H1 (cell line): ENCODE measurements at regions not wholly inside any gene's neighbourhood (a gene's known extent, or its start where the extent isn't known, plus 50 kb on each side); places are given as distances from the start of the nearest gene placed in this dataset.

Source experiments
- CTCF ChIA-PET: fragments of 300-600 bp; sonication (Branson Sonifier 250); formaldehyde crosslinking; loops from one replicate; lab custom pipeline; 2021; ENCODE audit not compliant: partially characterized antibody; lab: Charles Lee
- POLR2A ChIA-PET: fragments of 300-600 bp; sonication (Branson Sonifier 250); formaldehyde crosslinking; loops from one replicate; lab custom pipeline; 2021; ENCODE audit warnings: inconsistent platforms; ENCODE audit not compliant: partially characterized antibody; lab: Charles Lee
- DNase-seq, 2 experiments: peaks; one replicate each; pipeline versions ENCODE4 v3.0.0 to v3.0.0-alpha.2; 2010 to 2022; ENCODE audit warnings: low spot score in 2 of 2, low read depth in 1 of 2, mixed read lengths in 1 of 2
- FAIRE-seq: peaks from 2 replicates; lab custom pipeline; 2011; peaks lifted over from hg19 to GRCh38; lab: Jason Lieb, UNC
- H2AFZ ChIP-seq: 2 replicates; pipeline ENCODE4 v1.8.1; 2012; ENCODE audit warnings: low read length, inconsistent platforms
- H2AK5ac ChIP-seq: 2 replicates; pipeline ENCODE4 v1.6.1; 2013; ENCODE audit warnings: low read depth, low read length
- H2BK120ac ChIP-seq: replicated peaks from 2 replicates; pipeline ENCODE3; 2013; ENCODE audit warnings: low read depth, low read length, inconsistent platforms
- H2BK12ac ChIP-seq: 2 replicates; pipeline ENCODE4 v1.6.1; 2013; ENCODE audit warnings: low read depth, low read length
- H2BK15ac ChIP-seq: 2 replicates; pipeline ENCODE4 v1.6.1; 2013; ENCODE audit warnings: low read length
- H2BK20ac ChIP-seq: 2 replicates; pipeline ENCODE4 v1.6.1; 2013; ENCODE audit warnings: low read length
- H2BK5ac ChIP-seq: 2 replicates; pipeline ENCODE4 v1.6.1; 2013; ENCODE audit warnings: low read depth, low read length
- H3K14ac ChIP-seq: 2 replicates; pipeline ENCODE4 v1.6.1; 2013; ENCODE audit warnings: inconsistent platforms; ENCODE audit not compliant: insufficient read length
- H3K18ac ChIP-seq: 2 replicates; pipeline ENCODE4 v1.6.1; 2013; ENCODE audit warnings: low read length; ENCODE audit errors: extremely low read depth
- H3K23ac ChIP-seq: 2 replicates; pipeline ENCODE4 v1.6.1; 2013; ENCODE audit warnings: inconsistent platforms; ENCODE audit not compliant: insufficient read length
- H3K23me2 ChIP-seq: 2 replicates; pipeline ENCODE4 v1.6.1; 2013; ENCODE audit warnings: low read depth, low read length
- H3K27ac ChIP-seq: 2 replicates; pipeline ENCODE4 v1.6.1; 2011; ENCODE audit warnings: low read depth, low read length, inconsistent platforms
- H3K27me3 ChIP-seq, 4 experiments: replicated peaks in 1 of 4; 1 replicate in 1 of 4; 2 replicates in 3 of 4; pipeline versions ENCODE4 v1.6.1 to v1.8.1; 2011 to 2013; ENCODE audit warnings: low read length in 3 of 4, mild to moderate bottlenecking in 3 of 4, inconsistent platforms in 2 of 4, mixed read lengths in 2 of 4, moderate library complexity in 1 of 4; ENCODE audit not compliant: control insufficient read depth in 3 of 4, insufficient read depth in 3 of 4; ENCODE audit errors: extremely low read depth in 1 of 4
- H3K36me3 ChIP-seq, 4 experiments: 2 replicates each; pipeline versions ENCODE4 v1.6.1 to v1.8.1; 2011 to 2013; ENCODE audit warnings: mild to moderate bottlenecking in 4 of 4, low read length in 3 of 4, moderate library complexity in 2 of 4, control low read depth in 1 of 4, inconsistent platforms in 1 of 4; ENCODE audit not compliant: insufficient read depth in 4 of 4, control insufficient read depth in 2 of 4
- H3K4ac ChIP-seq: replicated peaks from 2 replicates; pipeline ENCODE3; 2013; ENCODE audit warnings: low read length, low read depth, mixed read lengths, inconsistent platforms; ENCODE audit not compliant: insufficient read length
- H3K4me1 ChIP-seq, 4 experiments: replicated peaks in 1 of 4; 1 replicate in 1 of 4; 2 replicates in 3 of 4; pipeline versions ENCODE4 v1.6.1 to v1.8.1; 2011 to 2013; ENCODE audit warnings: low read length in 3 of 4, inconsistent platforms in 2 of 4, mixed read lengths in 1 of 4; ENCODE audit not compliant: insufficient read depth in 4 of 4, control insufficient read depth in 3 of 4
- H3K4me2 ChIP-seq, 2 experiments: 2 replicates each; pipeline versions ENCODE4 v1.6.1 to v1.8.1; 2011 to 2013; ENCODE audit warnings: low read depth in 2 of 2, low read length in 2 of 2, control low read depth in 1 of 2, inconsistent platforms in 1 of 2, mild to moderate bottlenecking in 1 of 2; ENCODE audit not compliant: insufficient read depth in 1 of 2
- H3K4me3 ChIP-seq, 4 experiments: fragments of 200-600, 300-600 bp in 1 of 4; sonication (generic), shearing (Covaris generic), sonication (Bioruptor Twin) in 1 of 4; 2 replicates each; pipeline versions ENCODE4 v1.5.1 to v1.8.1; 2011 to 2016; ENCODE audit warnings: low read length in 4 of 4, low read depth in 3 of 4, control low read depth in 2 of 4, inconsistent platforms in 2 of 4, mild to moderate bottlenecking in 2 of 4, mixed read lengths in 1 of 4, moderate library complexity in 1 of 4; ENCODE audit not compliant: insufficient read depth in 2 of 4; ENCODE audit errors: extremely low read depth in 1 of 4
- H3K56ac ChIP-seq: replicated peaks from 2 replicates; pipeline ENCODE3; 2013; ENCODE audit warnings: low read depth, mild to moderate bottlenecking, mixed read lengths, low read length, inconsistent platforms; ENCODE audit not compliant: insufficient read length
- H3K79me1 ChIP-seq: 2 replicates; pipeline ENCODE4 v1.6.1; 2013; ENCODE audit warnings: low read depth, low read length, control low read depth
- H3K79me2 ChIP-seq, 2 experiments: 2 replicates each; pipeline versions ENCODE4 v1.6.1 to v1.8.1; 2012 to 2013; ENCODE audit warnings: low read length in 2 of 2, mild to moderate bottlenecking in 2 of 2, inconsistent platforms in 1 of 2; ENCODE audit not compliant: insufficient read depth in 2 of 2, control insufficient read depth in 1 of 2
- H3K9ac ChIP-seq, 4 experiments: replicated peaks in 1 of 4; 1 replicate in 1 of 4; 2 replicates in 3 of 4; pipeline versions ENCODE4 v1.6.1 to v1.8.1; 2011 to 2013; ENCODE audit warnings: low read depth in 3 of 4, low read length in 3 of 4, control low read depth in 2 of 4, mild to moderate bottlenecking in 2 of 4, moderate library complexity in 2 of 4, inconsistent platforms in 1 of 4; ENCODE audit errors: extremely low read depth in 1 of 4
- H3K9me3 ChIP-seq, 2 experiments: 2 replicates each; pipeline versions ENCODE4 v1.6.1 to v1.8.1; 2012 to 2013; ENCODE audit warnings: mild to moderate bottlenecking in 2 of 2, moderate library complexity in 2 of 2, control low read depth in 1 of 2, inconsistent platforms in 1 of 2, low read depth in 1 of 2, low read length in 1 of 2, mixed read lengths in 1 of 2; ENCODE audit not compliant: insufficient read depth in 2 of 2
- H4K20me1 ChIP-seq, 2 experiments: replicated peaks in 1 of 2; 2 replicates each; pipeline versions ENCODE3 to v1.8.1; 2011 to 2013; ENCODE audit warnings: inconsistent platforms in 2 of 2, low read length in 2 of 2, mild to moderate bottlenecking in 1 of 2; ENCODE audit not compliant: insufficient read depth in 2 of 2, control insufficient read depth in 1 of 2
- H4K5ac ChIP-seq: 2 replicates; pipeline ENCODE4 v1.6.1; 2013; ENCODE audit warnings: low read length, low read depth, mixed read lengths, inconsistent platforms; ENCODE audit not compliant: insufficient read length
- H4K8ac ChIP-seq: 2 replicates; pipeline ENCODE4 v1.8.0; 2013; ENCODE audit warnings: mild to moderate bottlenecking, moderate library complexity, low read length, inconsistent platforms; ENCODE audit not compliant: insufficient read depth; ENCODE audit errors: extremely low read depth
- H4K91ac ChIP-seq: replicated peaks from 2 replicates; pipeline ENCODE3; 2013; ENCODE audit warnings: low read length, mixed read lengths, inconsistent platforms; ENCODE audit not compliant: insufficient read length
- ATF2 ChIP-seq: IDR thresholded peaks from 2 replicates; pipeline ENCODE4 v1.6.1; 2012; ENCODE audit warnings: low read length, inconsistent platforms
- BRCA1 ChIP-seq: IDR thresholded peaks from 2 replicates; pipeline ENCODE4 v1.6.1; 2012; ENCODE audit warnings: low read depth, low read length, improper control_type of control experiment
- CHD2 ChIP-seq: IDR thresholded peaks from 2 replicates; pipeline ENCODE4 v1.6.1; 2012; ENCODE audit warnings: low read length, improper control_type of control experiment
- EGR1 ChIP-seq: IDR thresholded peaks from 2 replicates; pipeline ENCODE4 v1.6.1; 2011; ENCODE audit warnings: low read depth, low read length, borderline replicate concordance
- EZH2 ChIP-seq: fragments of 200-600 bp; sonication (generic); IDR thresholded peaks from 2 replicates; pipeline ENCODE4 v1.7.1; 2012; ENCODE audit warnings: low read depth, mild to moderate bottlenecking, moderate library complexity, low read length, inconsistent platforms; ENCODE audit not compliant: severe bottlenecking
- FOSL1 ChIP-seq: IDR thresholded peaks from 2 replicates; pipeline ENCODE4 v1.6.1; 2011; ENCODE audit warnings: mild to moderate bottlenecking, low read depth, low read length, moderate library complexity; ENCODE audit not compliant: insufficient read depth
- GABPA ChIP-seq: IDR thresholded peaks from 2 replicates; pipeline ENCODE4 v1.6.1; 2011; ENCODE audit warnings: mild to moderate bottlenecking, low read length, moderate library complexity, borderline replicate concordance; ENCODE audit not compliant: insufficient read depth
- HDAC6 ChIP-seq: IDR thresholded peaks from one replicate; pipeline ENCODE4 v1.7.1; 2012; ENCODE audit warnings: low read depth, mild to moderate bottlenecking, inconsistent platforms, low read length, moderate library complexity
- JUN ChIP-seq: IDR thresholded peaks from 2 replicates; pipeline ENCODE4 v1.6.1; 2011; ENCODE audit warnings: low read depth, mild to moderate bottlenecking, improper control_type of control experiment, low read length
- SP1 ChIP-seq: IDR thresholded peaks from 2 replicates; pipeline ENCODE4 v1.6.1; 2011; ENCODE audit warnings: low read depth, low read length
- TAF7 ChIP-seq: optimal IDR thresholded peaks from 2 replicates; pipeline ENCODE3; 2011; ENCODE audit warnings: low read depth, mild to moderate bottlenecking, inconsistent platforms, low read length, moderate library complexity, borderline replicate concordance
- TEAD4 ChIP-seq: IDR thresholded peaks from 2 replicates; pipeline ENCODE4 v1.6.1; 2012; ENCODE audit warnings: low read depth, low read length, inconsistent platforms, mixed read lengths
- YY1 ChIP-seq: IDR thresholded peaks from 2 replicates; pipeline ENCODE4 v1.6.1; 2011; ENCODE audit warnings: low read depth, mild to moderate bottlenecking, low read length
- WGBS, 2 experiments: shearing (Covaris generic) in 1 of 2; methylation state at CpG; one replicate each; pipeline versions ENCODE4 v1.1.6 to v1.1.7; 2013 to 2015; ENCODE audit warnings: low lambda C conversion rate in 2 of 2, mixed read lengths in 2 of 2, inconsistent platforms in 1 of 2, low coverage in 1 of 2, missing lambda C conversion rate in 1 of 2; ENCODE audit not compliant: insufficient replicate concordance in 2 of 2, insufficient coverage in 1 of 2, insufficient read length in 1 of 2; ENCODE audit errors: extremely low coverage in 1 of 2, missing lambda C conversion rate in 1 of 2; 5-methylcytosine and 5-hydroxymethylcytosine counted together

GRCh38 chr12:11962860-11963259, 107.9 kb upstream of the BCL2L14 start:
- FAIRE-seq (no peak), DNase-seq (no peak)
- Histone ChIP-seq H3K18ac (no peak overlapping the region), H3K4me3 (no peak overlapping the region), H3K36me3 (no peaks in the 10 kb centered on the region), H4K5ac (no peak overlapping the region), H4K20me1 (no peaks in the 10 kb centered on the region), H2AFZ (no peak overlapping the region), H2BK120ac (no peak overlapping the region), H4K8ac (no peak overlapping the region), H3K14ac (no peak overlapping the region), H3K4ac (no peak overlapping the region), H2BK20ac (no peak overlapping the region), H3K23ac (no peak overlapping the region), H3K23me2 (no peaks in the 10 kb centered on the region; the same call in 1 of the 2 replicates), H2BK5ac (no peak overlapping the region), H3K9ac (no peak overlapping the region), H3K79me1 (no peaks in the 10 kb centered on the region), H3K27ac (no peak overlapping the region), H3K27me3 (no peaks in the 10 kb centered on the region), H2AK5ac (no peak overlapping the region), H3K56ac (no peak overlapping the region), H3K79me2 (no peaks in the 10 kb centered on the region), H4K91ac (no peak overlapping the region), H2BK15ac (no peak overlapping the region), H3K4me2 (no peak overlapping the region), H3K9me3 (no peaks in the 10 kb centered on the region), H3K4me1 (peaks cover 0 to 7% (median 2%) of the 10 kb centered on the region in 4 experiments; a peak in 5 of 7 replicates), H2BK12ac (no peak overlapping the region)
- CTCF ChIA-PET = interaction anchor here (1.3 to 1.7 kb wide), 2 partner anchors 16 to 46 kb away, joined by 3 read pairs; no protein-coding TSS in a partner anchor
- WGBS, 2 experiments = 98% methylated on average over 5 of the region's 5 CpGs; no CpG with 5 or more reads in 1 of the 2 experiments
- POLR2A ChIA-PET = no interaction called here
- TF ChIP-seq BRCA1 (no peak), TEAD4 (no peak), EGR1 (no peak), HDAC6 (no peak), EZH2 (no peak), SP1 (no peak), ATF2 (no peak), FOSL1 (no peak), YY1 (no peak), CHD2 (no peak), JUN (no peak), TAF7 (no peak), GABPA (no peak)
